Heart right ventricle (tissue), 16 donors: ENCODE measurements at regions not wholly inside any gene's neighbourhood (a gene's known extent, or its start where the extent isn't known, plus 50 kb on each side); places are given as distances from the start of the nearest gene placed in this dataset.

Experiments
- ATAC-seq, 8 donors: fragments of 200-7000 bp; cut with Tn5 transposase; one replicate each; pipeline ENCODE4 v1.9.1; 2020; ENCODE audit warnings: mild to moderate bottlenecking in 8 of 8, moderate library complexity in 8 of 8, moderate number of reproducible peaks in 1 of 8
- DNase-seq, 2 donors: peaks; one replicate each; pipeline ENCODE4 v3.0.0-alpha.2; 2020
- H3K27ac ChIP-seq, 10 donors: fragments of 200-600 bp; sonication (generic) in 2 of 10; one replicate each; pipeline versions ENCODE4 v1.5.0 to v1.8.0; 2020 to 2022; ENCODE audit warnings: mild to moderate bottlenecking in 3 of 10
- H3K27me3 ChIP-seq, 7 donors: fragments of 200-600 bp; one replicate each; pipeline ENCODE4 v1.8.0; 2021 to 2022; ENCODE audit warnings: mild to moderate bottlenecking in 2 of 7
- H3K36me3 ChIP-seq, 9 donors: fragments of 200-600 bp; sonication (generic) in 1 of 9; one replicate each; pipeline versions ENCODE4 v1.5.0 to v1.8.0; 2020 to 2022; ENCODE audit warnings: mild to moderate bottlenecking in 2 of 9
- H3K4me1 ChIP-seq, 9 donors: fragments of 200-600 bp; sonication (generic) in 1 of 9; one replicate each; pipeline versions ENCODE4 v1.5.0 to v1.8.0; 2020 to 2022; ENCODE audit warnings: mild to moderate bottlenecking in 4 of 9
- H3K4me3 ChIP-seq, 10 donors: fragments of 200-600 bp; sonication (generic) in 2 of 10; one replicate each; pipeline versions ENCODE4 v1.5.0 to v1.8.0; 2020 to 2022; ENCODE audit warnings: mild to moderate bottlenecking in 7 of 10, moderate library complexity in 2 of 10
- H3K9me3 ChIP-seq, 11 donors: fragments of 200-600 bp in 10 of 11; sonication (generic) in 2 of 11; one replicate each; pipeline versions ENCODE4 v1.5.0 to v1.8.0; 2013 to 2022; ENCODE audit warnings: mild to moderate bottlenecking in 2 of 11, control low read depth in 1 of 11, moderate library complexity in 1 of 11
- WGBS, 2 donors: extraction: QIAGEN DNeasy Blood & Tissue Kit; methylation state at CpG; one replicate each; pipeline ENCODE4 v1.1.7; 2013; ENCODE audit warnings: inconsistent platforms in 1 of 2; 5-methylcytosine and 5-hydroxymethylcytosine counted together
- intact Hi-C, 10 donors: fragments of 100-400 bp; cut with DNase I; formaldehyde crosslinking; loops; one replicate each; pipeline versions ENCODE4 v1.11.1 to v1.14.2; 2022
- TF ChIP-seq, protein P1 (sequence below), 9 donors: fragments of 200-600 bp; sonication (generic) in 2 of 9; IDR thresholded peaks; one replicate each; pipeline versions ENCODE4 v1.5.0 to v1.8.0; 2021 to 2022; ENCODE audit warnings: antibody characterized with exemption in 9 of 9, mild to moderate bottlenecking in 5 of 9, moderate library complexity in 1 of 9
- donor health status: Arrhythmogenic right ventricular cardiomyopathy.
- donor health status: ischemic (EF 13 %, LVEDD 7.1; RV severe dilation, severe dysfunction).
- donor health status: healthy with polysubstance abuse.
- donor health status: DM: no; HTN: yes; CAD: no.
- donor health status: DM: no; HTN: no; CAD: no.
- donor health status: ischemic (EF 25% LVEDD 6.9; RV normal size, moderate dysfunction).
- donor health status: ischemic (EF 25% LVEDD 5.7; RV mildly dilated, moderate dysfunction).
- donor health status: healthy.
- donor health status: DM: yes; HTN: yes; CAD: no.
- donor health status: Ischemic cardiomyopathy.
- donor health status: ischemic (EF 35%, LVEDD 5.7; RV mildly dilated, moderate dysfunction).
- donor health status: nonischemic (EF 11% LVEDD 7.7; RV severe dilation, severe dysfunction).
- donor health status: DM: yes; HTN: yes; CAD: no.
- donor health status: PGD.
- donor health status: ischemic (EF 29% LVEDD 5.4; RV normal size, mild dysfunction).
- donor health status: nonischemic (EF 23%, LVEDD 6.1; RV moderate dilation, normal function).

DNA sequence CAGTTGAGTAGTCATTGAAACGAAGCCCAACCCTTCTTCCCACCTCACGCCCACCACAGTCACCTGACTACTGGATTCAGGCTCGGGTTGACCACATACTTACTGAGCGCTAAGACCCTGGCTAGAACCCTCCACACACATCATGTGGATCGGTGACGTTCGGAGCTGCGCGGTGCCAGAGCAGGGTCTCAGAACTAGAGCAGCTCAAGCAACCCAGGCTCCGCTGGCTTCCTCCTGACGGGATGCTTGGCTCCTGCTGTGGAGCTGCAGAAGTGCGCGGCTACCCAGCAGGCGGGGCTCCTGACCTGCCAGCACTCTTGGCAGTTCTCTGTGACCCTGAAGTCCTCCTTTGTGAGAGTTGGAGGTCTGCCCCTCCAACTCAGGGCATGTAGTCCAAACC lies 90.6 kb upstream of the MBOAT2 start:
- intact Hi-C loops, result loop anchor here in 2 of 10 donors (10.0 kb wide), 2 partner anchors 89 to 219 kb away; partner anchors contain the start of gene MBOAT2 (in 1 of the 2)
- no peak overlapping the region for H3K27ac ChIP-seq
- no peaks in the 10 kb centered on the region for H3K36me3 ChIP-seq
- WGBS, 2 donors, result 92 to 94% methylated on average over 14 of the region's 14 CpGs
- ATAC-seq, result no peak
- no peaks in the 10 kb centered on the region for H3K9me3 ChIP-seq
- H3K27me3 ChIP-seq, result no peaks in the 10 kb centered on the region
- H3K4me3 ChIP-seq, result no peak overlapping the region
- TF ChIP-seq, protein P1, sequence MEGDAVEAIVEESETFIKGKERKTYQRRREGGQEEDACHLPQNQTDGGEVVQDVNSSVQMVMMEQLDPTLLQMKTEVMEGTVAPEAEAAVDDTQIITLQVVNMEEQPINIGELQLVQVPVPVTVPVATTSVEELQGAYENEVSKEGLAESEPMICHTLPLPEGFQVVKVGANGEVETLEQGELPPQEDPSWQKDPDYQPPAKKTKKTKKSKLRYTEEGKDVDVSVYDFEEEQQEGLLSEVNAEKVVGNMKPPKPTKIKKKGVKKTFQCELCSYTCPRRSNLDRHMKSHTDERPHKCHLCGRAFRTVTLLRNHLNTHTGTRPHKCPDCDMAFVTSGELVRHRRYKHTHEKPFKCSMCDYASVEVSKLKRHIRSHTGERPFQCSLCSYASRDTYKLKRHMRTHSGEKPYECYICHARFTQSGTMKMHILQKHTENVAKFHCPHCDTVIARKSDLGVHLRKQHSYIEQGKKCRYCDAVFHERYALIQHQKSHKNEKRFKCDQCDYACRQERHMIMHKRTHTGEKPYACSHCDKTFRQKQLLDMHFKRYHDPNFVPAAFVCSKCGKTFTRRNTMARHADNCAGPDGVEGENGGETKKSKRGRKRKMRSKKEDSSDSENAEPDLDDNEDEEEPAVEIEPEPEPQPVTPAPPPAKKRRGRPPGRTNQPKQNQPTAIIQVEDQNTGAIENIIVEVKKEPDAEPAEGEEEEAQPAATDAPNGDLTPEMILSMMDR (IDR thresholded peaks at IDR 0.05), result no peak
- peaks cover 2 to 30% (median 17%) of the 10 kb centered on the region in 9 donors for H3K4me1 ChIP-seq
- DNase-seq, result no peak

DNA sequence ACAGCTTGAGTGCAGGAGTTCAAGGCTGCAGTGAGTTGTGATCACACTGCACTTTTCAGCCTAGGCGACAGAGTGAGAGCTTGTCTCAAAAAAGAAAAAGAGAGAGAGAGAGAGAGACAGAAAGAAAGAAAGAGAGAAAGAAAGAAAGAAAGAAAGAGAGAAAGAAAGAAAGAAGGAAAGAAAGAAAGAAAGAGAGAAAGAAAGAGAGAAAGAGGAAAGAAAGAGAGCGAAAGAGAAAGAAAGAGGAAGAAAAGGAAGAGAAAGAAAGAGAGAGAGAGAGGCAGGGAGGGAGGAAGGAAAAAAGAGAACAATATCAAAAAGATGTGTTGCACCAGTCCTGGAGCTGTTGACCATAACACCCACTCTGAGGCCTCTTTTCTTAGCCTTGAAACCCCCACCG lies 89.8 kb upstream of the MBOAT2 start:
- no peak overlapping the region for H3K4me3 ChIP-seq
- intact Hi-C loops, result loop anchor here in 2 of 10 donors (10.0 kb wide), 2 partner anchors 89 to 219 kb away; partner anchors contain the start of gene MBOAT2 (in 1 of the 2)
- peaks cover 2 to 30% (median 17%) of the 10 kb centered on the region in 9 donors for H3K4me1 ChIP-seq
- H3K27me3 ChIP-seq, result no peaks in the 10 kb centered on the region
- H3K36me3 ChIP-seq, result no peaks in the 10 kb centered on the region
- ATAC-seq (no peak), DNase-seq (no peak)
- TF ChIP-seq, protein P1 (IDR thresholded peaks at IDR 0.05), result no peak
- WGBS, 2 donors, result 85 to 86% methylated on average over 3 of the region's 3 CpGs
- H3K27ac ChIP-seq, result no peak overlapping the region
- H3K9me3 ChIP-seq, result no peaks in the 10 kb centered on the region

DNA sequence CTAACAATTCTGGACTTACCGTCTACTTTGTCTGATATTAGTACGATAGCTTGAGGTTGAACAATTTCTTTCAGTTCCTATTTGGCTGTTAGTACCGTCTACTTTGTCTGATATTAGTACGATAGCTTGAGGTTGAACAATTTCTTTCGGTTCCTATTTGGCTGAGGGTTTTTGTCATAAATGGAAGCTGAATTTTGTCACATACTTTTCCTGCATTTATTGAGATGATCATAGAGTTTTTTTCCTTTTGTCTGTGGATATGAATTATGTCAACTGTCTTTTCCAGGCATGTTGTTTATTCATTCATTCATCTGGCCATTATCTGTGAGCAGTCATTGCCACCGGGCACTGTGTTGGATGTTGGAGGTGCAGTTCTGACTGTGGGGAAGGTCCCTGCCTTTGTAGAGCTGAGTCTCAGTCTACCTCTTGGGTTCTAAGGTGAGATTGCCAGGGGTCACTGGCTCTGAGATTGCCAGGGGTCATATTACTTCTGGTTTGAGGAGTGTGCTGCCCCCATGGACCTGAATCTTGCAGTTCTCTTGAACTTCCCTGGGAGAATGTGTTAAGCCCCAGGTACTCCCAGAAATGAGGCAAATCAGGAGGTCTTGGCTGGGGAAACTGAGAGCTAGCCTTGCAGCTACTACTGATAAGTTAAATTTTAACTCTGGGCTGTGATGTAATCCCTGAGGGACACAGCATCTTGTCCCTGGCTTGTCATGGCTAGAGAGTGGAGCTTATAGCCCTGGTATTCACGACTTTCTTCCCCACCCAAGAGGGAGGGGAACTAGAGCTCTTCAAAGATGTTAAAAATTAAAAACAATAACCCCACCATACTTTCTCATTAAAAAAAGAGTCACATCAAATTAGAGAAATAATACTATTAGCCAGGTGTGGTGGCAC lies 89.1 kb upstream of the MBOAT2 start:
- no peaks in the 10 kb centered on the region for H3K9me3 ChIP-seq
- 88% methylated on average over 7 of the region's 7 CpGs for WGBS, 2 donors
- H3K27me3 ChIP-seq, result no peaks in the 10 kb centered on the region
- DNase-seq, result no peak
- H3K4me3 ChIP-seq, result no peak overlapping the region
- no peaks in the 10 kb centered on the region for H3K36me3 ChIP-seq
- intact Hi-C loops, result loop anchor here in 2 of 10 donors (10.0 kb wide), 2 partner anchors 88 to 218 kb away; partner anchors contain the start of gene MBOAT2 (in 1 of the 2)
- H3K27ac ChIP-seq, result no peak overlapping the region
- TF ChIP-seq, protein P1 (IDR thresholded peaks at IDR 0.05), result no peak
- ATAC-seq, result no peak
- peaks cover 2 to 26% (median 17%) of the 10 kb centered on the region in 9 donors for H3K4me1 ChIP-seq

DNA sequence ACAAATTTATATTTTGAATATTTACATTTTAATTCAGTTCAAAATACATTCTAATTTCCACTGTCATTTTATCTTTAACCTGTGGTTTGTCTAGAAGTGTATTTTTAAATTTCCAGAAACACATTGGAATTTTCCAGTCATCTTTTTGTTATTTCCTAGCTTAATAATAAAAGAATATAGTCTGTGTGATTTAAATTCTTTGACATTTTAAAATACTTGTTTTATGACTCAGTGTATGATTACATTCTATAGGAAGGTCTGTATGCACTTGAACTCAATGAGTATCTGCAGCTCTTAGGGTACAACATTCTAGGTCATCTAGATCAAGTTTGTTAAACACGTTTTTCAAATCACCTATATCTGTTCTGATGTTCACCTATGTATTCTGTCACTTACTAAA lies 88.3 kb upstream of the MBOAT2 start:
- WGBS, 2 donors, result 82 to 85% methylated on average over 1 of the region's 1 CpG
- DNase-seq (no peak), ATAC-seq (no peak)
- no peak overlapping the region for H3K27ac ChIP-seq
- intact Hi-C loops, result loop anchor here in 2 of 10 donors (10.0 kb wide), 2 partner anchors 87 to 217 kb away; partner anchors contain the start of gene MBOAT2 (in 1 of the 2)
- no peaks in the 10 kb centered on the region for H3K27me3 ChIP-seq
- H3K4me3 ChIP-seq, result no peak overlapping the region
- H3K4me1 ChIP-seq, result peaks cover 2 to 28% (median 13%) of the 10 kb centered on the region in 9 donors
- no peaks in the 10 kb centered on the region for H3K36me3 ChIP-seq
- TF ChIP-seq, protein P1 (IDR thresholded peaks at IDR 0.05), result no peak
- H3K9me3 ChIP-seq, result no peaks in the 10 kb centered on the region
